ENCODE measurements at regions not wholly inside any gene's neighbourhood (a gene's known extent, or its start where the extent isn't known, plus 50 kb on each side); places are given as distances from the start of the nearest gene placed in this dataset.

- intact Hi-C loops (cut with DNase I), result no loop called here
- no peaks in the 10 kb centered on the region for H3K36me3 ChIP-seq
- no peak for ATAC-seq
- H3K27me3 ChIP-seq, result no peaks in the 10 kb centered on the region
- DNase-seq, result no peak
- H3K9me3 ChIP-seq, result no peaks in the 10 kb centered on the region
- H3K27ac ChIP-seq, result no peak overlapping the region
- no peaks in the 10 kb centered on the region for H3K4me1 ChIP-seq
- H3K4me3 ChIP-seq, result no peak overlapping the region
- TF ChIP-seq CTCF (IDR thresholded peaks at IDR 0.05), result no peak
Measured at GRCh38 chr18:27567434-27567833, 382.3 kb upstream of the CHST9 start.

GRCh38 chr18:27564066-27564465 is 379.0 kb upstream of the CHST9 start:
- no peaks in the 10 kb centered on the region for H3K27me3 ChIP-seq
- ATAC-seq (no peak), DNase-seq (no peak)
- no peaks in the 10 kb centered on the region for H3K4me1 ChIP-seq
- no peak for TF ChIP-seq CTCF (IDR thresholded peaks at IDR 0.05)
- H3K27ac ChIP-seq, result no peak overlapping the region
- H3K36me3 ChIP-seq, result no peaks in the 10 kb centered on the region
- no peak overlapping the region for H3K4me3 ChIP-seq
- H3K9me3 ChIP-seq, result no peaks in the 10 kb centered on the region
- intact Hi-C loops (cut with DNase I), result no loop called here

- intact Hi-C loops (cut with DNase I), result no loop called here
- H3K36me3 ChIP-seq, result no peaks in the 10 kb centered on the region
- ATAC-seq (no peak), DNase-seq (no peak)
- no peaks in the 10 kb centered on the region for H3K9me3 ChIP-seq
- no peak for TF ChIP-seq CTCF (IDR thresholded peaks at IDR 0.05)
- no peaks in the 10 kb centered on the region for H3K27me3 ChIP-seq
- no peak overlapping the region for H3K27ac ChIP-seq
- no peak overlapping the region for H3K4me3 ChIP-seq
- H3K4me1 ChIP-seq, result no peaks in the 10 kb centered on the region
Measured at GRCh38 chr18:27558388-27559155, 373.5 kb upstream of the CHST9 start.

- no peak for ATAC-seq
- intact Hi-C loops (cut with DNase I), result no loop called here
- Histone ChIP-seq H3K4me1 (no peaks in the 10 kb centered on the region), H3K36me3 (no peaks in the 10 kb centered on the region), H3K4me3 (no peak overlapping the region), H3K27me3 (no peaks in the 10 kb centered on the region), H3K9me3 (no peaks in the 10 kb centered on the region), H3K27ac (no peak overlapping the region)
- DNase-seq, result no peak
- no peak for TF ChIP-seq CTCF (IDR thresholded peaks at IDR 0.05)
Measured at GRCh38 chr18:27556741-27557140, 371.6 kb upstream of the CHST9 start.

GRCh38 chr18:27549335-27550039 is 364.4 kb upstream of the CHST9 start:
- Histone ChIP-seq H3K4me1 (no peaks in the 10 kb centered on the region), H3K27ac (no peak overlapping the region), H3K9me3 (no peaks in the 10 kb centered on the region), H3K27me3 (no peaks in the 10 kb centered on the region), H3K36me3 (no peaks in the 10 kb centered on the region), H3K4me3 (no peak overlapping the region)
- no peak for TF ChIP-seq CTCF (IDR thresholded peaks at IDR 0.05)
- intact Hi-C loops (cut with DNase I), result no loop called here
- DNase-seq (no peak), ATAC-seq (no peak)
